SJSA1 (cell line): ENCODE measurements at regions not wholly inside any gene's neighbourhood (a gene's known extent, or its start where the extent isn't known, plus 50 kb on each side); places are given as distances from the start of the nearest gene placed in this dataset.
A peak's percentile ranks its signal among the peaks of the same experiment; 100 is the strongest.

Experiments used
- DNase-seq, 2 experiments: peaks; one replicate each; pipeline ENCODE4 v3.0.0-alpha.2; 2015 to 2020; ENCODE audit warnings: low spot score in 2 of 2, low read depth in 1 of 2
- H3K27ac ChIP-seq: fragments of 250-450 bp; sonication (Bioruptor Pico); 2 replicates; pipeline ENCODE4 v1.5.1; 2020; ENCODE audit warnings: mild to moderate bottlenecking, moderate library complexity
- H3K27me3 ChIP-seq: fragments of 250-450 bp; sonication (Bioruptor Pico); replicated peaks from 2 replicates; pipeline ENCODE4 v1.5.1; 2020; ENCODE audit warnings: mild to moderate bottlenecking, moderate library complexity
- H3K36me3 ChIP-seq: fragments of 250-450 bp; sonication (Bioruptor Pico); 2 replicates; pipeline ENCODE4 v1.5.1; 2020; ENCODE audit warnings: mild to moderate bottlenecking
- H3K4me1 ChIP-seq: fragments of 250-450 bp; sonication (Bioruptor Pico); replicated peaks from 2 replicates; pipeline ENCODE4 v1.6.1; 2021; ENCODE audit warnings: mild to moderate bottlenecking
- H3K4me3 ChIP-seq: fragments of 250-450 bp; sonication (Bioruptor Pico); 2 replicates; pipeline ENCODE4 v1.5.1; 2020; ENCODE audit warnings: mild to moderate bottlenecking
- H3K9me3 ChIP-seq: fragments of 250-450 bp; sonication (Bioruptor Pico); replicated peaks from 2 replicates; pipeline ENCODE4 v1.5.1; 2020; ENCODE audit warnings: mild to moderate bottlenecking

DNA sequence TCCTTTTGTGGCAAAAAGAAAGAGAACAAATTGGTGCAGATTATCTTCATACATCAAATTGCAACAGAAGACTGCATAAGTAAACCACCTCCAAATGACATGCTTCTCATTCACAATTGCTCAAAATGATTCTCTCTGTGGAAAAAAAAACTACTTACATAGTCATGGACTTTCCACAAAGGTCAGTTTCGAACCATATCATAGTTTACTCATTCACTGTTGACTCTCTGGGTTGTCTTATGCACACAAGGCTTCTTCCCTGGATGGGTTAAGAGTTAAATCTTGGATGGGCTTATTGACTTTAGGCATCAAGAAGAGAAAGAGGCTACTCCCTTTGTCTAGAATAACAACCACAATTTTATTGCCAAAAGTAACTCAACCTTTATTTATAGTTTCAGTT is 91.3 kb upstream of the RAB27B start:
- Histone ChIP-seq H3K36me3 (no peaks in the 10 kb centered on the region), H3K4me1 (peaks cover 28% of the 10 kb centered on the region), H3K9me3 (no peaks in the 10 kb centered on the region; the same call in 1 of the 2 replicates), H3K4me3 (no peak overlapping the region), H3K27me3 (no peaks in the 10 kb centered on the region), H3K27ac (no peak overlapping the region)
- DNase-seq, result no peak

DNA sequence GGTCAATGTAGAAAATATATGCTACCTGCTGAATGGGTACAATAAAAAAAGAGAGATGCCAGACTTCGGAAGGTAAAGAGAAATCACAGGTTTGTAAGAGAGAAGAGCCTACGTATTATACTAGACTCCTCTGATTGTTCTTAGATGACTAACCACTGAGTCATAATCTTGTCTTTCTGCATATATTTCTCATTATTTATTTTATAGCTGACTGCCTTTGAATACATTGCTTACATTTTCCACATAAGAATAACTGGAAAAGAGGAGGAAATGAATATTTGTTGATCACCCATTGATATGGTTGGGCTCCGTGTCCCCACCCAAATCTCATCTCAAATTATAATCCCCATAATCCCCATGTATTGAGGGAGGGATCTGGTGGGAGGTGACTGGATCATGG is 90.3 kb upstream of the RAB27B start:
- H3K9me3 ChIP-seq, result no peaks in the 10 kb centered on the region; the same call in 1 of the 2 replicates
- H3K4me1 ChIP-seq, result peaks cover 28% of the 10 kb centered on the region
- no peaks in the 10 kb centered on the region for H3K27me3 ChIP-seq
- H3K36me3 ChIP-seq, result no peaks in the 10 kb centered on the region
- no peak overlapping the region for H3K4me3 ChIP-seq
- peak in 1 of 2 experiments; percentile 59 for DNase-seq
- peak overlapping the region; percentile 17; the same call in 1 of the 2 replicates for H3K27ac ChIP-seq

DNA sequence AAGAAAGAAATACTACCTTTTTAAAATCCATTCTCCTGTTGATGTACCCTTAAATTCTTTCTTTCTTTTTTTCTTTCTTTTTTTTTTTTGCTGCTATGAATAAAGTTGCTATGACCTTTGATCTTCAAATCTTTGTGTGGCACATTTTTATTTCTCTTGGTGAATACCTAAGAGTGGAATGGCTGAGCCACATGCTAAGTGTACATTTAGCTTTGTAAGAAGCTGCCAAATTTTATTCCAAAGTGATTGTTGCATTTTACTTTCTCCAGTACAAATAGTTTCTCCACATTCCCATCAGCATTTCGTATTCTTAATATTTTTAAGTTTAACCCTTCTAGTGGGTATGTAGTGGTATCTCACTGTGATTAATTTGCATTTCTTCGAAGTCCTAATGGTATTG is 88.8 kb upstream of the RAB27B start:
- DNase-seq, result no peak
- H3K4me3 ChIP-seq, result no peak overlapping the region
- H3K4me1 ChIP-seq, result peaks cover 20% of the 10 kb centered on the region
- H3K27me3 ChIP-seq, result no peaks in the 10 kb centered on the region
- no peaks in the 10 kb centered on the region; the same call in 1 of the 2 replicates for H3K9me3 ChIP-seq
- no peaks in the 10 kb centered on the region for H3K36me3 ChIP-seq
- peak overlapping the region; percentile 64 for H3K27ac ChIP-seq

DNA sequence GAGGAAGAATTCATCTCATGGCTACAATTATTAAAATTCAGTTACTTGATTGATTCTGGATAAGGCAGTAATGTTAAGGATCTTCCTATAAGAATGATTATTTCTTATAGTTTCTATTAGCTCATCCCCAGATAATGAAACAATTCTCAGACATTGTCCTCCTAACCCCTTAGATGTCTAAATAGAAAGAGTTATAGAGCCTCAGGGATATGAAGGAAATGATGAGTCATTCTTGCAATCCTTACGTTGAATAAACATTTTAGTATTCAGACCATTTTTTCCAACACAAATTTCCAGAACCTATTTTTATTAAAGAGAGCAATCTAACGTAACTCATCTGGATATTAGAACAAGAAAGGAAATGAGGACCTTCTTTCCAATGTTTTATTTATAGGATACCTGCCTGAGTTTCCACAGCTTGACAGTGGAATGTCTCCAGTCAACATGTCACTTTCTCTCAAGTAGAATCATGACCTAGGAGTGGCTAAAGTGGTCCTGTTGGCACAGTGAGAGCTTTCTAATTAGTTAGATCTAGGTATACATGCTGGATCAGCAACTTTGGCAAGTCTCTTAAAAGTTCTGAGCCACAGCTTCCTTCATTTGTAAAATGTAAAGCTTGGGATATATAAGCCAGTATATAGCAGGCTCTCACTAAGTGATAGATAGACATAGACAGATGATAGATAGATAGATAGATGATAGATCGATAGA is 88.0 kb upstream of the RAB27B start:
- peak in 1 of 2 experiments; percentile 49 for DNase-seq
- Histone ChIP-seq H3K9me3 (no peaks in the 10 kb centered on the region; the same call in 1 of the 2 replicates), H3K4me3 (no peak overlapping the region), H3K27ac (peak overlapping the region; percentile 64), H3K36me3 (no peaks in the 10 kb centered on the region), H3K4me1 (peaks cover 20% of the 10 kb centered on the region), H3K27me3 (no peaks in the 10 kb centered on the region)

DNA sequence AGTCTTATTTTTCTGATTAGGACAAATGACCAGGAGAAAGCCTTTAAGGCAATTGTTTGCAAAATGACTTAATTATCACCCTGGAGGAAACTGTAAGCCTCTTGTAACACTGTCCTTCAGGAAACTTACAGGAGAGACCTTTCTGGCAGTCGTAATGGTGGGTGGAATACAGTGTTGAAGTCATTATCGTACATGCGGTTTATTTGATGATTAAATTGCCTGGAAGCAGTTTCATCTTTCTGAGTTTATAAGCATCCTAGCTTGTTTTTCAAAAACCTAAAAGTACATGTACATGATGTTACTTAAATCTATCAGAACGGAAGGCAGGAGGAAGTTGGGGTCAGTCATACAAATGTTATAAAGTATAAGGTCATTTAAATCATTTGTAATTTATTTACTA is 86.2 kb upstream of the RAB27B start:
- Histone ChIP-seq H3K9me3 (no peaks in the 10 kb centered on the region; the same call in 1 of the 2 replicates), H3K4me3 (no peak overlapping the region), H3K27ac (no peak overlapping the region), H3K4me1 (peaks cover 20% of the 10 kb centered on the region), H3K36me3 (no peaks in the 10 kb centered on the region), H3K27me3 (no peaks in the 10 kb centered on the region)
- no peak for DNase-seq

DNA sequence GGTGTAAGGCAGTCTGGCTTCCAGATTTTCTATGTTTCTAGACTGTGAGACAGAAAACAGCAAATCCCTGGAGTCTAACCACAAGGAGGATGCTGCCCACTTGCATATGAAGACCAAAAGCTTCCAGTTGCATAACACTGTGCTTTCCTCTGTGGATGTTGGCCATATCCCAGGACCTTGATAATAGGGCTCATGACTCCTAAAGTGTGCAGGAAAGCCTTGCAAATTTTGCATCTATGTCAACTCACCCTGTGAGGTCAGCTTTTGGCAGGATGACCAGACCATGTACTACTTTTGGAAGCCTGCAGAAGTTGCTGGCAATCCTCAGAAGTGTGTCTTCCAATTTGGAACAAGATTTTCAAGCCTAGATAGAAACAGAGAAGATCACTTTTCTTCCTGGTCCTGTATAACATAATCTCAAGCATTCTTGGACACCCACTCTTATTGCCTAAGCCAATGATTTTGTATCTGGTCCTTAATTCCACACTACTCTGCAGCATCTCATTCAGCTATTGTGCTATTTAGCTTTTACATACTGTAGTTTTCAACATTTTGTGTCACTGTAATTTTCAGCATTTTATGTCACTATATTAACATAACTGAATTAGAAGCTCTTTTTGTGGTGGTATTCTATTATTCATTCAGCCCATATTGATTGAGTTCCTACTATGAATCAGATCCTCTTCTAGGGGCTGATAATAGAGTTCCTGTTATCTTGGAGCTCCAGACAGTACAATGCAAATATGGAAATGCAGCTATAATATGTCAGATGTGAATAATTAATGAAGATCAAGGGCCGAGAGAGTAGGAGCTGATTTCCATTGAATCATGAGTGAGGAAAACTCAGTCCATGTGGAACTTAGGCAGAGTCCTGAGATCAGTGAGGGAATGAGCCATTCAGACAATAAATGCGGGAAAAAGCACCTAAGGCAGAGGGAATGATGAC is 85.3 kb upstream of the RAB27B start:
- H3K27me3 ChIP-seq, result no peaks in the 10 kb centered on the region
- H3K4me1 ChIP-seq, result peaks cover 18% of the 10 kb centered on the region
- H3K36me3 ChIP-seq, result no peaks in the 10 kb centered on the region
- DNase-seq, result no peak
- no peak overlapping the region for H3K4me3 ChIP-seq
- H3K27ac ChIP-seq, result no peak overlapping the region
- no peaks in the 10 kb centered on the region for H3K9me3 ChIP-seq

DNA sequence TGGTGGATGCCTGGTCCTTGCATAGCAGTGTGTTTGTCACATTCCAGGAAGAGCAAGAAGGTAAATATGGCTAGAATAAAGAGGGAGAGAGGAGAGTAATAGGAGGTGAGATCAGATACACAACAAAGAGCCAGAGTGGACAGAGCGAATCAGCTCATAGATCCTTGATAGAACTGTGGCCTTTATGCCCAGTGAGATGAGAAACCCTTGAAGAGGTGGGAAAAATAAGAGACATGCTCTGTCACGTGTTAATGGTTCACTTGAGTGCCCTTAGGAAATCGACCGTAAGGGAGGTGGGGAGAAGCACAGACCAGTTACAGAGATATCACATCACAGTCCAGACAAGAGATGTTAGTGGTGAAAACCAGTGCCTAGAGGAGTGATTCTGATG is 84.7 kb upstream of the RAB27B start:
- Histone ChIP-seq H3K27me3 (no peaks in the 10 kb centered on the region), H3K36me3 (no peaks in the 10 kb centered on the region), H3K4me3 (no peak overlapping the region), H3K27ac (no peak overlapping the region), H3K9me3 (no peaks in the 10 kb centered on the region), H3K4me1 (peaks cover 12% of the 10 kb centered on the region)
- DNase-seq, result no peak

DNA sequence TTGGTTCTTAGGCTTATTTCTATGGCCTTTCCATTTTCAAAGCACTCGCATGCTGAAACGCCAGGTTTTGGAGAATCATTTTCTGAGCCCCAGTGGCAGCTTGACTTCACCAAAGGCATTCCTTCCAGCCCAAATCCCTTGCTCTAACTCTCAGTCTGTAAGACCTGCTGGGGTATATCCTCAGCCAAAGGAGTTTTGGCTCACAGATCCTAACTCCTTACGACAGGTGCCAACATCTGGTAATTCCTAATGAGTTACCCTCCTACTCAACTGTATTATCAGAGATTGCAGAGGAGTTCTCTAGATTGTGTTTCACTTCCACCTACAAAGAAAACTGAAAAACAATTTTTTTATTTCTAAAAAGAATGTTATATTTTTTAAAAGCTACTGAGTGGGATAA is 79.0 kb upstream of the RAB27B start:
- no peak overlapping the region for H3K4me3 ChIP-seq
- no peak overlapping the region for H3K27ac ChIP-seq
- no peaks in the 10 kb centered on the region for H3K4me1 ChIP-seq
- no peak for DNase-seq
- no peaks in the 10 kb centered on the region for H3K9me3 ChIP-seq
- H3K27me3 ChIP-seq, result no peaks in the 10 kb centered on the region
- H3K36me3 ChIP-seq, result no peaks in the 10 kb centered on the region

DNA sequence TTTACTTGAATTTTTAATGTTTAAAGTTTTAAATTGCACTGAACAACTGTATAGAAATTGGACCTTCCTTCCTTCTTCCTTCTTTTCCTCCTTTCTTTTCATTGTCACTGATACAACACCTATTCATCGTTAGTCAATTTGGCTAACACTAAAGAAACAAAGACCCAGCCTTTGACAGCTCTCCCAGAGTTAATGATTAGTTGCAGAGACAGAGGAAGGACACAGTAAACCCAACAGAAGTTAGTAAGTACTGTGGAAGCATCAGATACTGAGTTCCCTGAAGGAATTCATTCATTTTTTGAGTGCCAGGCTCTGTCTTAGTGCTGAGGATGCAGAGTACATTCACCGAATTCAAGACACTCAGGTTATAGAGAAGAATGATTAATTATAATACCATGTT is 77.9 kb upstream of the RAB27B start:
- Histone ChIP-seq H3K27ac (no peak overlapping the region), H3K4me3 (no peak overlapping the region), H3K9me3 (no peaks in the 10 kb centered on the region), H3K4me1 (no peaks in the 10 kb centered on the region), H3K36me3 (no peaks in the 10 kb centered on the region), H3K27me3 (no peaks in the 10 kb centered on the region)
- DNase-seq, result no peak

DNA sequence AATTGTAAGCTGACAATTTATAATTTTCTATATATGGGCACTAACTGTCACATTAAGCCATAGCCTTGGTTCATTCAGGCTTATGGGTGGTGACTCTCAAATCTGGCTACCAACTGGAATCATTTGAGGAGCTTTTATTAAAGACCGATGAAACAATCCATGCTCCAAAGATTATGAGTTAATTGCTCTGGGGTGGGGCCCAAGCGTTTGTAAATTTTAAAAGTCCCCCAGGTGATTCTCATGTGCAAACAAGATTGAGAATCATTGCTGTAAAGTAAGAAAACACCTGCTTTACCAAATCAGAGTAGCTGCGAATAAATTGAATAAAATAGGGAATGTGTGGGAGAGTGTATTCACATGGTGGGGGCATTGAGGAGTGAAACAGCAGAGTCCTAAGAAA is 76.1 kb upstream of the RAB27B start:
- no peak for DNase-seq
- Histone ChIP-seq H3K4me3 (no peak overlapping the region), H3K9me3 (no peaks in the 10 kb centered on the region), H3K27ac (no peak overlapping the region), H3K27me3 (no peaks in the 10 kb centered on the region), H3K36me3 (no peaks in the 10 kb centered on the region), H3K4me1 (no peaks in the 10 kb centered on the region)

DNA sequence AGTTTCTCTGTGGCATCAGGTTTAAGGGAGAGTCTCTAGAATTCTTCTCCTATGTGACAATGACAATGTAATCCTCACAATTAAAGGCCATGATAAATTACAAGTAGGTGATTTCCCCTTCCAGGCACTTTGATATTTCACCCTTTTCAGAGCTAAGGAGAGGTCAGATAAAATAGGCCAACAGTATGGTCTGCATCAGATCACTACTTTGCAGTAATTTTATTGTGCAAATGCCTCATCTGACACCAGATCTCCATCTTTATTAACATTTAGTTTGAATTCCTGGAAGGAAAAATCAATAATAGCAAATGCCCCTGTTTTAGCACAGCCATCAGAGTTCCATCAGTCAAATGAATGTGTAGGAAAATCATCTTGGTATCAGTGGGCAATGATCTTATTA is 72.8 kb upstream of the RAB27B start:
- no peak overlapping the region for H3K27ac ChIP-seq
- DNase-seq, result no peak
- H3K9me3 ChIP-seq, result no peaks in the 10 kb centered on the region
- H3K4me3 ChIP-seq, result no peak overlapping the region
- H3K36me3 ChIP-seq, result no peaks in the 10 kb centered on the region
- no peaks in the 10 kb centered on the region for H3K4me1 ChIP-seq
- H3K27me3 ChIP-seq, result no peaks in the 10 kb centered on the region

DNA sequence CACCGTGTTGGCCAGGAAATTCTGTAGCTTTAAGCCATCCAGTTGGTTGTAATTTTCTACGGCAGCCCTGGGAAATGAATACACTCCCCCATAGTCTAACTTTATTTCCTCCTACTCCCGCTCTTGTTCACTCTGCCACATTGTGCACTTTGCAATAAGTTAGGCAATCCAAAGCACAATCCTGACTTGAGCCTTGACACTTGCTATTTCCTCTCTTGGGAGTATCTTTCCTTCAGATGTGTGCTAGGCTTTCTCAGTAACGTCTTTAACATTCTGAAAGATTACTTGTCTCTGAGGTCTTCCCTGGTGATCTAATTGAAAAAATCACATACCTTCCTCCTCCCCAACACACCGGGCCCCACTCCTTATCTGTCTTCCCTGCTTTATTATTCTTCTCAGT is 65.9 kb upstream of the RAB27B start:
- H3K27ac ChIP-seq, result no peak overlapping the region
- no peak overlapping the region for H3K4me3 ChIP-seq
- H3K9me3 ChIP-seq, result no peaks in the 10 kb centered on the region
- H3K27me3 ChIP-seq, result no peaks in the 10 kb centered on the region
- no peaks in the 10 kb centered on the region for H3K36me3 ChIP-seq
- no peak for DNase-seq
- 0 out of 2 replicates have a peak, but pooled peaks cover 7% of the 10 kb centered on the region for H3K4me1 ChIP-seq

DNA sequence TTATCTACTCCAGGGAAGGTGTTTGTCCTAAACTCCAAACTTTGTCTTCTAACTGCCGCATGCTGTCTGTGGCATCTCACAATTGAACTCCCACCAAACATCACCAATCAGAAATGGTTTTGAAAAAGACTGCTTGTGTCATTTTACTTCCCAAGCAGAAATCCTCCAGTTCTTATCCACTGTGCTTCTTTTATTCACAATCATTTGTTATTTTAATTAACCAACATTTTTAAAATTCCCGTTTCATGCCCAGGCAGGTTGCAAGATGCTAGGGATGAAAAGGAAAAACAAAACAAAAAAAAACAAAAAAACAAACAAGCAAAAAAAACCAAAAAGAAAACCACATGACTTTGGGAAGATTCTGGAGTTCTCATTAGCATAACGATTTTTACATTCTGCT is 63.5 kb upstream of the RAB27B start:
- Histone ChIP-seq H3K4me3 (no peak overlapping the region), H3K36me3 (no peaks in the 10 kb centered on the region), H3K4me1 (0 out of 2 replicates have a peak, but pooled peaks cover 7% of the 10 kb centered on the region), H3K27me3 (no peaks in the 10 kb centered on the region), H3K9me3 (no peaks in the 10 kb centered on the region), H3K27ac (no peak overlapping the region)
- no peak for DNase-seq
